OCI-LY7 (cell line): ENCODE measurements at regions not wholly inside any gene's neighbourhood (a gene's known extent, or its start where the extent isn't known, plus 50 kb on each side); places are given as distances from the start of the nearest gene placed in this dataset.
A peak's percentile ranks its signal among the peaks of the same experiment; 100 is the strongest.

Experiments used
- BruUV-seq: library from RNA; stranded (reverse); fragments of 400-500 nt; replicated peaks from 2 replicates; lab custom pipeline; 2021; lab: Mats Ljungman, UMichigan
- CTCF ChIA-PET: fragments of 300-600 bp; sonication (Branson Sonifier 250); formaldehyde crosslinking; loops from one replicate; lab custom pipeline; 2022; ENCODE audit warnings: antibody characterized with exemption; ENCODE audit not compliant: unreplicated experiment; lab: Charles Lee
- POLR2A ChIA-PET: fragments of 300-600 bp; sonication (Branson Sonifier 250); formaldehyde crosslinking; loops from one replicate; lab custom pipeline; 2022; ENCODE audit warnings: antibody characterized with exemption; lab: Charles Lee
- DNase-seq: peaks from one replicate; pipeline ENCODE4 v3.0.0-alpha.2; 2015; ENCODE audit warnings: low spot score
- H2AFZ ChIP-seq: fragments of 200-600 bp; sonication (generic), shearing (Covaris generic); 2 replicates; pipeline ENCODE4 v1.6.1; 2014; ENCODE audit warnings: mild to moderate bottlenecking, antibody characterized with exemption, low read length, moderate library complexity
- H3K27ac ChIP-seq: fragments of 200-600 bp; sonication (generic); 2 replicates; pipeline ENCODE4 v1.5.1; 2014; ENCODE audit warnings: mixed run types, low read depth, mild to moderate bottlenecking, moderate library complexity, low read length, inconsistent platforms; ENCODE audit not compliant: poor library complexity, severe bottlenecking
- H3K36me3 ChIP-seq: fragments of 200-600 bp; sonication (generic); 2 replicates; pipeline ENCODE4 v1.6.1; 2014; ENCODE audit warnings: mild to moderate bottlenecking, antibody characterized with exemption, low read length, moderate library complexity, mixed read lengths; ENCODE audit not compliant: insufficient read depth
- H3K4me1 ChIP-seq: fragments of 200-600 bp; sonication (generic); 2 replicates; pipeline ENCODE4 v1.5.1; 2014; ENCODE audit warnings: mild to moderate bottlenecking, low read length; ENCODE audit not compliant: insufficient read depth, poor library complexity, severe bottlenecking
- H3K4me2 ChIP-seq: fragments of 200-600 bp; sonication (generic); 2 replicates; pipeline ENCODE4 v1.6.1; 2014; ENCODE audit warnings: mild to moderate bottlenecking, low read length
- H3K4me3 ChIP-seq: fragments of 200-600 bp; sonication (generic); 2 replicates; pipeline ENCODE4 v1.5.1; 2014; ENCODE audit warnings: mild to moderate bottlenecking, low read depth, low read length; ENCODE audit not compliant: poor library complexity, severe bottlenecking
- H3K79me2 ChIP-seq: fragments of 200-600 bp; sonication (generic); 2 replicates; pipeline ENCODE4 v1.6.1; 2016; ENCODE audit warnings: low read depth, mild to moderate bottlenecking, low read length, moderate library complexity, mixed read lengths; ENCODE audit not compliant: insufficient read depth
- H3K9me2 ChIP-seq: fragments of 200-600 bp; sonication (generic); 2 replicates; pipeline ENCODE4 v1.6.1; 2016; ENCODE audit warnings: mild to moderate bottlenecking, low read length, mixed read lengths; ENCODE audit not compliant: insufficient read depth
- H3K9me3 ChIP-seq: fragments of 200-600 bp; sonication (generic); 2 replicates; pipeline ENCODE4 v1.6.1; 2014; ENCODE audit warnings: mild to moderate bottlenecking, mixed run types, low read length, mixed read lengths
- H4K20me1 ChIP-seq: fragments of 200-600 bp; sonication (generic); 2 replicates; pipeline ENCODE4 v1.6.1; 2014; ENCODE audit warnings: mild to moderate bottlenecking, antibody characterized with exemption, low read length, moderate library complexity, mixed read lengths; ENCODE audit not compliant: insufficient read depth
- CTCF ChIP-seq: fragments of 200-600 bp; sonication (generic); conservative IDR thresholded peaks from 2 replicates; pipeline ENCODE4 v1.5.1; 2014; ENCODE audit warnings: mild to moderate bottlenecking, antibody characterized with exemption, low read length, moderate library complexity, mixed read lengths
- EZH2phosphoT487 ChIP-seq: fragments of 200-600 bp; sonication (generic); IDR thresholded peaks from 2 replicates; pipeline ENCODE4 v1.6.1; 2018; ENCODE audit warnings: low read depth, borderline replicate concordance, mild to moderate bottlenecking, mixed run types, antibody characterized with exemption, low read length, moderate library complexity, mixed read lengths
- intact Hi-C: fragments of 100-400 bp; cut with micrococcal nuclease; formaldehyde crosslinking; loops from one replicate; pipeline ENCODE4 v1.10.0; 2022; ENCODE audit not compliant: unreplicated experiment

DNA sequence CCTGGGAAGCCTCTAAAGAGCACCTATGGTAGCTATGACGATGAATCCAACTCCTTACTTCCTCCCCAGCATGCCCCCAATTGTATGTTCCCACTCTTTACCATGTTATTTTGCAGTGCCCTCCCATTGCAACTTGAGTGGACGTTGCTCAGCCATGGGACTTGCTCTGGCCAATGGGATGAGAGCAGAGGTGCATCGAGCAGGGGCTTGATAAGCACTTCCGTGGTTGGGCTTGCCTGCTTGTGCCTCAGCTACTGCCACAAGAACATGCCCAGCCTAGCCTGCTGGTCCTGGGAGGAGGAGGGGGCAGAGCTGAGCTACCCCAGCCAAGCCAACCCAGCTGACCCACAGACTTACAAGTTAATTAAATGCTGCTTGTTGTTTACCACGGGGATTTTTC is 71.1 kb upstream of the CTNNBL1 start:
- intact Hi-C loops, result no loop called here
- Histone ChIP-seq H3K4me1 (no peaks in the 10 kb centered on the region), H4K20me1 (no peaks in the 10 kb centered on the region), H3K4me3 (no peak overlapping the region), H3K9me3 (no peaks in the 10 kb centered on the region), H3K36me3 (no peaks in the 10 kb centered on the region), H3K27ac (no peak overlapping the region), H3K79me2 (no peaks in the 10 kb centered on the region), H3K9me2 (no peaks in the 10 kb centered on the region), H3K4me2 (no peak overlapping the region), H2AFZ (no peak overlapping the region)
- TF ChIP-seq CTCF (no peak), EZH2phosphoT487 (no peak)
- DNase-seq, result no peak
- ChIA-PET POLR2A (no interaction called here), CTCF (interaction anchor here (0.6 kb wide), 2 partner anchors 48 to 126 kb away, joined by 3 read pairs; no protein-coding TSS in a partner anchor)
- no TSS peak for BruUV-seq

- TF ChIP-seq EZH2phosphoT487 (no peak), CTCF (no peak)
- Histone ChIP-seq H3K4me1 (no peaks in the 10 kb centered on the region), H4K20me1 (no peaks in the 10 kb centered on the region), H3K4me2 (no peak overlapping the region), H3K9me2 (no peaks in the 10 kb centered on the region), H3K27ac (no peak overlapping the region), H3K36me3 (no peaks in the 10 kb centered on the region), H2AFZ (no peak overlapping the region), H3K9me3 (no peaks in the 10 kb centered on the region), H3K79me2 (no peaks in the 10 kb centered on the region), H3K4me3 (no peak overlapping the region)
- ChIA-PET CTCF (no interaction called here), POLR2A (no interaction called here)
- intact Hi-C loops, result loop anchor here (5.0 kb wide), 1 partner anchor 373 kb away; no protein-coding TSS in a partner anchor
- BruUV-seq, result no TSS peak
- DNase-seq, result no peak
Observed at GRCh38 chr20:37619496-37619895, 74.3 kb upstream of the CTNNBL1 start.

DNA sequence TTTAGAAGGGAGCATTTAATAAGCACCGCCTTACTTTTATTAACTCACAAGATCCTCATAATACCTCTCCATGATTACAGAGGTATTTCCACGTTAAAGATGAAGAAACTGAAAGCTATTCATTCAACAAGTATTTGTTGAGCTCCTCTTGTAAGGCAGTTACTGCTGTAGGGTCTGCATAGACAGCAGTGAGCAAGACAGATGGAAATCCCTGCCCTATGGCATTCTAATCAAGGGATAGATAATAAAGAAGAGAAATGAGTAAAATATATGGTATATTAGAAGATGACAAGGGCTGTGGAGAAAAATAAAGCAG is 77.8 kb upstream of the CTNNBL1 start:
- DNase-seq, result no peak
- Histone ChIP-seq H3K79me2 (no peaks in the 10 kb centered on the region), H3K9me2 (no peaks in the 10 kb centered on the region), H3K27ac (no peak overlapping the region), H3K9me3 (no peaks in the 10 kb centered on the region), H3K4me2 (no peak overlapping the region), H3K4me1 (no peaks in the 10 kb centered on the region), H4K20me1 (no peaks in the 10 kb centered on the region), H3K4me3 (no peak overlapping the region), H3K36me3 (no peaks in the 10 kb centered on the region), H2AFZ (no peak overlapping the region)
- CTCF ChIA-PET, result no interaction called here
- POLR2A ChIA-PET, result no interaction called here
- TF ChIP-seq EZH2phosphoT487 (no peak), CTCF (peak; percentile 60; the same call in 1 of the 2 replicates)
- no TSS peak for BruUV-seq
- intact Hi-C loops, result loop anchor here (5.0 kb wide), 1 partner anchor 376 kb away; no protein-coding TSS in a partner anchor
